ENCODE measurements at regions not wholly inside any gene's neighbourhood (a gene's known extent, or its start where the extent isn't known, plus 50 kb on each side); places are given as distances from the start of the nearest gene placed in this dataset.

DNA sequence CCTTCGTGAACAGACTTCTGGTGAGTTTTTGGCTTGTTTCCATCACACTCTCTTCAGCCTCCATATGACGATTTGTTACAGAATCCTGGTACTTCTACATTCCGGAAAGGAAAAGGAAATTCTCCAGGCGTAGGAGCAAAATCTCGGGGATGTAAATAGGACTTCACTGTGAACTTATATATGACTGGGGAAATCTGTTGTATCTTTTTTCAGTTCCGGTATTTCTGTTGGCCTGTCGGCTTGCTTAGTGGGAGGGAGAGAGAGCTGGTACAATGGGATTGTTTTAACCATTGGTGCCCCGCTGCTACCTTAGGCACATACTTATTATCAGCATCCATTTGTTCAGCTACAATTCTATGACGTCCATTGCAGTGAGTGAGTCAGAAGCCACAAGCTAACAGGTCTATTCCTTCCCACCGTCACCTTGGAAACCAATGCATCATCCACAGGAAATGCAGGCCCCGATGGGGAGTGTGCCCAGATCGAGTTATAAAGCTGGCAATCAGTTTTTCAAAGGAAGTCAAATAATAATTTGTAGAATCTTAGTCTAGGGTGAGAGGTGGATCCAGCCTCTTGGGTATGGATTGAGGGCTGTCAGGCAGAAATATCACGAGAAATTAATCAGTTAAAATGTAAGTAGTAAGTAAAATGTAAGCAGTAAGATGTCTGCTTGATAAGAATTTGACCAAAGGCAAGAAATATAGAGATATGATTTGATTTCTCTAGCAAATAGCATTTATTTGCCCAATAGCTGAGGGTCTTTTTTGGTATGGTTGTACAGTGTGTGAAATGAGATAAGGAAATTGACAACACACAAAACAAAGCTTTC, 92.0 kb upstream of the MKLN1 start:
- no peak overlapping the region for H3K4me3 ChIP-seq (ENCODE audit: low read depth, low read length)
- TF ChIP-seq, protein P1, sequence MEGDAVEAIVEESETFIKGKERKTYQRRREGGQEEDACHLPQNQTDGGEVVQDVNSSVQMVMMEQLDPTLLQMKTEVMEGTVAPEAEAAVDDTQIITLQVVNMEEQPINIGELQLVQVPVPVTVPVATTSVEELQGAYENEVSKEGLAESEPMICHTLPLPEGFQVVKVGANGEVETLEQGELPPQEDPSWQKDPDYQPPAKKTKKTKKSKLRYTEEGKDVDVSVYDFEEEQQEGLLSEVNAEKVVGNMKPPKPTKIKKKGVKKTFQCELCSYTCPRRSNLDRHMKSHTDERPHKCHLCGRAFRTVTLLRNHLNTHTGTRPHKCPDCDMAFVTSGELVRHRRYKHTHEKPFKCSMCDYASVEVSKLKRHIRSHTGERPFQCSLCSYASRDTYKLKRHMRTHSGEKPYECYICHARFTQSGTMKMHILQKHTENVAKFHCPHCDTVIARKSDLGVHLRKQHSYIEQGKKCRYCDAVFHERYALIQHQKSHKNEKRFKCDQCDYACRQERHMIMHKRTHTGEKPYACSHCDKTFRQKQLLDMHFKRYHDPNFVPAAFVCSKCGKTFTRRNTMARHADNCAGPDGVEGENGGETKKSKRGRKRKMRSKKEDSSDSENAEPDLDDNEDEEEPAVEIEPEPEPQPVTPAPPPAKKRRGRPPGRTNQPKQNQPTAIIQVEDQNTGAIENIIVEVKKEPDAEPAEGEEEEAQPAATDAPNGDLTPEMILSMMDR (IDR thresholded peaks at IDR 0.05; ENCODE audit: borderline replicate concordance, insufficient read depth, low read depth, low read length) = no peak

DNA sequence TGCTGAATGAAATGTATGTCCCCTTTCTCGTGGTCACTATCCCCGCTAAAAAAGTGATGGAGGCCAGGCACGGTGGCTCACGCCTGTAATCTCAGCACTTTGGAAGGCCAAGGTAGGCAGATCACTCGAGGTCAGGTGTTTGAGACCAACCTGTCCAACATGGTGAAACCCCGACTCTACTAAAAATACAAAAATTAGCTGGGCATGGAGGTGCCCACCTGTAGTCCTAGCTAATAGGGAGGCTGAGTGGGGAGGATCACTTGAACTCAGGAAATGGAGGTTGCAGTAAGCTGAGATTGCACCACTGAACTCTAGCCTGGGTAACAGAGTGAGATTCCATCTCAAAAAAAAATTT, 91.4 kb upstream of the MKLN1 start:
- TF ChIP-seq, protein P1 (IDR thresholded peaks at IDR 0.05; ENCODE audit: borderline replicate concordance, insufficient read depth, low read depth, low read length) = no peak
- no peak overlapping the region for H3K4me3 ChIP-seq (ENCODE audit: low read depth, low read length)

DNA sequence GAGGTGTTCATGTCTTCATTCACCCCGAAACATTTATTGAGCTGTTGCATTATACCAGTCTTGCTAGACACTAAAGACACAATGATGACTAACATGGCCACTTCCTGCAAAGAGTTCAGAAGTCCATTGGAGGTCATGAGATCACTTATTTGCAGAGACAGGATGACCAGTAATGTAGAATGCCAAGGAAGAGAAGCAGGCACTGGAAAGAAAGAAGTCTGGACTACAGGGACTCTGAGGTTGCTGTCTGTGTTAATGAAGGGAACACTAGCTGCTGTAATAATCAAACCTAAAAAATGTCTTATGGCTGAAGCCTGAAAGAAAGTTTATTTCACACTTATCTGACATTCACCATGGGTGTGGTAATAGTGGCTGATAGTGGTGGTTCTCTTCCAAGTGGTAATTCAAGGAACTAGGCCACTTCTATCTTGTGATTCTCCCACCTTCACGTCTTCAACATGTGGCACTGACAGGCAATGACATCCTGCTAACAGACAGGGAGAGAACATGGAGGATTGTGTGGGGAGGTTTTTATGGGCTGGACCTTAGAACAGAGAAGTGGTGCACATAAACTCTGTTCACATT, 89.2 kb upstream of the MKLN1 start:
- TF ChIP-seq, protein P1 (IDR thresholded peaks at IDR 0.05; ENCODE audit: borderline replicate concordance, insufficient read depth, low read depth, low read length) = no peak
- H3K4me3 ChIP-seq (ENCODE audit: low read depth, low read length) = no peak overlapping the region

DNA sequence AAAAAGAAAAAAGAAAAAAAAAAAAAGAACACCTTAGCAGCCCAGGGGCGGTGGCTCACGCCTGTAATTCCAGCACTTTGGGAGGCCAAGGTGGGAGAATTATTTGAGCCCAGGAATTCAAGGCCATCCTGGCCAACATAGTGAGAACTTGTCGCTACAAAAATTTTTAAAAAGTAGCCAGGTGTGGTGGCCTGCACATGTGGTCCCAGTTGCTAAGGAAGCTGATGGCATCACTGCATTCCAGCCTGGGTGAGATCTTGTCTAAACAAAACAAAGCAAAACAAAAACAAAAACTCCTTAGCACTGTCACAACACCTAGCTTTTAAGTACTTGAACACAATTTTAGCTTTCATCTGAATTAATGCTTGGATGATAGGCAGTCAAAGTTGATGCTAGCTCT, 86.3 kb upstream of the MKLN1 start:
- TF ChIP-seq, protein P1 (IDR thresholded peaks at IDR 0.05; ENCODE audit: borderline replicate concordance, insufficient read depth, low read depth, low read length) = no peak

DNA sequence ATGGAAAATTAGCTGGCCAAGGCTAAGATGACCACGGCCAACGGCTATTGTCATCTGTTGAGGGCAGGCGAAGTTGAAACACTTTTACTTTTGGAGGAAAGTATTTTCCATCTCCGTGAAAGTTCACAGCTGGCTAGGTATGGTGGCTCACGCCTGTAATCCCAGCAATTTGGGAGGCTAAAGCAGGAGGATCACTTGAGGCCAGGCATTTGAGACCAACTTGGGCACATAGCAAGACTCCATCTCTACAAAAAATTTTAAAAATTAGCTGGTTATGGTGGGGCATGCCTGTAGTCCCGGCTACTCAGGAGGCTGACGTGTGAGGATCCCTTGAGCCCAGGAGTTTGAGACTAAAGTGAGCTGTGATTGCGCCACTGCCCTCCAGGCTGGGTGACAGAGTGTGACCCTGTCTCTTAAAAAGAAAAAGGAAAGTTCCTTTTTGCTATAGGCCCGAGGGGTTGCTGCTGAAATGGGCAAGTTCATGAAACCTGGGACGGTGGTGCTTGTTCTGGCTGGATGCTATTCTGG, 85.5 kb upstream of the MKLN1 start:
- H3K4me3 ChIP-seq (ENCODE audit: low read depth, low read length) = no peak overlapping the region
- TF ChIP-seq, protein P1 (IDR thresholded peaks at IDR 0.05; ENCODE audit: borderline replicate concordance, insufficient read depth, low read depth, low read length) = no peak

More for the DNA sequence above, 86.3 kb upstream of the MKLN1 start:
- no peak overlapping the region for H3K4me3 ChIP-seq (ENCODE audit: low read depth, low read length)

DNA sequence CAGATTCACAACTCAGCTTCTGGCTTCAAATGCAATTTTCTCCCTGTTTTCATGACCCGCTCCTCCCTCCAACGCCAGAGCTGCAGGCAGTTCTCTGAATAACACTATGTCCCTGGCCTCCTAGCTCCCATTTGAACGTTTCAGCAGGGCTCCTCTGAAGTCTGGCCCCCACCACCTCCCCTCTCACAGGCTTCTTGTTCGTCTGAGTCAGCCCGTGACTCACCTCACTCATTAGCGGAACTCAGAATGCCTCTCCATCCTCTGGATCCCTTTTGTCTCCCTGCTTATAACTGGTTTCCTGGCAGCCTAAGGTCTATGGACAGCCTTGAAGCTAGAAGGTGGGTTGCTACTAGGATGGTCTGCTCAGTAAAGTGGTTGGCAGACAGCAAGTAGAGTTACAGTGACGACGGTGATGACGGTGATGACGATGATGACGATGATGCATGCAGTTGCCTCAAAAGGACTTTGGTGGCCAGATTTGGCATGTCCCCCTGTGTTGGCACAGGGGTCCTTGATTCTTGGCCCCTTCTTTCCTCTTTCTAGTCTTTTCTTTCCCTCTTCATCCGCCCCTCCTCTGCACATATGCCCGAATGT, 83.3 kb upstream of the MKLN1 start:
- TF ChIP-seq, protein P1 (IDR thresholded peaks at IDR 0.05; ENCODE audit: borderline replicate concordance, insufficient read depth, low read depth, low read length) = no peak
- H3K4me3 ChIP-seq (ENCODE audit: low read depth, low read length) = no peak overlapping the region
